HCT116 (cell line): ENCODE measurements at regions not wholly inside any gene's neighbourhood (a gene's known extent, or its start where the extent isn't known, plus 50 kb on each side); places are given as distances from the start of the nearest gene placed in this dataset.

ENCODE experiments used
- ATAC-seq: fragments of 200-7000 bp; cut with Tn5 transposase; 2 replicates; pipeline ENCODE4 v1.9.1; 2020; ENCODE audit warnings: mild to moderate bottlenecking, moderate library complexity
- BruUV-seq: library from RNA; stranded (reverse); fragments of 400-500 nt; replicated peaks from 2 replicates; lab custom pipeline; 2021; lab: Mats Ljungman, UMichigan
- CTCF ChIA-PET: fragments of 300-600 bp; sonication (Branson Sonifier 250); formaldehyde crosslinking; loops from one replicate; lab custom pipeline; 2021; ENCODE audit warnings: antibody characterized with exemption; lab: Charles Lee
- POLR2A ChIA-PET: fragments of 300-600, 350-600 bp; sonication (Branson Sonifier 250); formaldehyde crosslinking; loops from one replicate; lab custom pipeline; 2021; ENCODE audit warnings: antibody characterized with exemption; lab: Charles Lee
- RAD21 ChIA-PET, 2 experiments: fragments of 300-600 bp; sonication (Branson Sonifier 250); formaldehyde crosslinking; loops; one replicate each; lab custom pipeline; 2023; ENCODE audit warnings: low total read pairs in 2 of 2; ENCODE audit not compliant: uncharacterized antibody in 2 of 2, unreplicated experiment in 2 of 2, low non-redundant PET in 1 of 2; lab: Charles Lee
- DNase-seq: peaks from one replicate; pipeline ENCODE4 v3.0.0-alpha.2; 2010; ENCODE audit warnings: low read depth, low spot score
- H2AFZ ChIP-seq: fragments of 200-600 bp; shearing (Covaris generic), sonication (generic); 2 replicates; pipeline ENCODE4 v1.6.1; 2017; ENCODE audit warnings: low read depth, mixed run types, mixed read lengths, antibody characterized with exemption, low read length; ENCODE audit not compliant: poor library complexity, severe bottlenecking
- H3K27ac ChIP-seq: 2 replicates; pipeline ENCODE4 v1.5.1; 2012; ENCODE audit warnings: low read depth, low read length
- H3K27me3 ChIP-seq: fragments of 200-600 bp; sonication (generic); 2 replicates; pipeline ENCODE4 v1.6.1; 2016; ENCODE audit warnings: mixed run types, low read length, mixed read lengths; ENCODE audit not compliant: insufficient read depth
- H3K36me3 ChIP-seq, 2 experiments: fragments of 200-500 bp in 1 of 2; fragments of 200-600 bp in 1 of 2; sonication (Bioruptor generic) in 1 of 2; sonication (generic) in 1 of 2; 2 replicates each; pipeline versions ENCODE4 v1.5.1 to v1.6.1; 2014 to 2016; ENCODE audit warnings: low read length in 2 of 2, inconsistent platforms in 1 of 2, mixed read lengths in 1 of 2, mixed run types in 1 of 2; ENCODE audit not compliant: insufficient read depth in 2 of 2, control insufficient read depth in 1 of 2
- H3K4me1 ChIP-seq, 2 experiments: fragments of 200-600 bp in 1 of 2; sonication (generic) in 1 of 2; 2 replicates each; pipeline versions ENCODE4 v1.5.1 to v1.6.1; 2012 to 2017; ENCODE audit warnings: low read length in 2 of 2, inconsistent platforms in 1 of 2, mild to moderate bottlenecking in 1 of 2, mixed read lengths in 1 of 2, mixed run types in 1 of 2, moderate library complexity in 1 of 2; ENCODE audit not compliant: insufficient read depth in 2 of 2, control insufficient read depth in 1 of 2
- H3K4me2 ChIP-seq: fragments of 200-600 bp; sonication (generic); 2 replicates; pipeline ENCODE4 v1.6.1; 2017; ENCODE audit warnings: mixed run types, low read length, mixed read lengths
- H3K4me3 ChIP-seq, 2 experiments: fragments of 200-600 bp in 1 of 2; sonication (generic) in 1 of 2; replicated peaks in 1 of 2; 2 replicates each; pipeline ENCODE4 v1.5.1; 2011 to 2016; ENCODE audit warnings: low read length in 2 of 2, control low read depth in 1 of 2, low read depth in 1 of 2, mild to moderate bottlenecking in 1 of 2, mixed read lengths in 1 of 2, mixed run types in 1 of 2
- H3K79me2 ChIP-seq: fragments of 200-600 bp; sonication (generic); 2 replicates; pipeline ENCODE4 v1.6.1; 2017; ENCODE audit warnings: mild to moderate bottlenecking, mixed run types, low read length, moderate library complexity, mixed read lengths; ENCODE audit not compliant: insufficient read depth
- H3K9ac ChIP-seq: fragments of 200-600 bp; sonication (generic); 2 replicates; pipeline ENCODE4 v1.6.1; 2016; ENCODE audit warnings: low read length, mixed read lengths
- H3K9me2 ChIP-seq: fragments of 200-600 bp; sonication (generic), shearing (Covaris generic); 2 replicates; pipeline ENCODE4 v1.6.1; 2017; ENCODE audit warnings: mixed run types, mild to moderate bottlenecking, moderate library complexity; ENCODE audit not compliant: insufficient read depth
- H3K9me3 ChIP-seq, 2 experiments: fragments of 200-500 bp in 1 of 2; fragments of 200-600 bp in 1 of 2; sonication (Bioruptor generic) in 1 of 2; sonication (generic) in 1 of 2; 2 replicates each; pipeline ENCODE4 v1.6.1; 2014 to 2017; ENCODE audit warnings: low read length in 2 of 2, mixed read lengths in 2 of 2, inconsistent platforms in 1 of 2, low read depth in 1 of 2, mild to moderate bottlenecking in 1 of 2, mixed run types in 1 of 2, moderate library complexity in 1 of 2; ENCODE audit not compliant: control insufficient read depth in 1 of 2, insufficient read depth in 1 of 2
- H4K20me1 ChIP-seq: fragments of 200-600 bp; sonication (generic), shearing (Covaris generic); 2 replicates; pipeline ENCODE4 v1.6.1; 2017; ENCODE audit warnings: mixed run types, mild to moderate bottlenecking, moderate library complexity; ENCODE audit not compliant: insufficient read depth
- CBX3 ChIP-seq: IDR thresholded peaks from 2 replicates; pipeline ENCODE4 v1.6.1; 2012; ENCODE audit warnings: low read depth
- EGR1 ChIP-seq: IDR thresholded peaks from 2 replicates; pipeline ENCODE4 v1.6.1; 2012; ENCODE audit warnings: low read depth
- ELF1 ChIP-seq: IDR thresholded peaks from 2 replicates; pipeline ENCODE4 v1.6.1; 2012; ENCODE audit warnings: low read depth, borderline replicate concordance
- EZH2 ChIP-seq: fragments of 200-600 bp; sonication (generic); IDR thresholded peaks from 2 replicates; pipeline ENCODE4 v1.6.1; 2017; ENCODE audit warnings: antibody characterized with exemption, mixed run types
- EZH2phosphoT487 ChIP-seq: fragments of 200-600 bp; IDR thresholded peaks from 2 replicates; pipeline ENCODE4 v1.6.1; 2018; ENCODE audit warnings: antibody characterized with exemption, borderline replicate concordance
- FOSL1 ChIP-seq: IDR thresholded peaks from 2 replicates; pipeline ENCODE4 v1.6.1; 2012; ENCODE audit warnings: low read depth
- MAX ChIP-seq: IDR thresholded peaks from 2 replicates; pipeline ENCODE4 v1.6.1; 2012
- POLR2AphosphoS5 ChIP-seq: IDR thresholded peaks from 2 replicates; pipeline ENCODE4 v1.6.1; 2011; ENCODE audit warnings: mild to moderate bottlenecking, low read depth, low read length, moderate library complexity
- RAD21 ChIP-seq: IDR thresholded peaks from 2 replicates; pipeline ENCODE4 v1.6.1; 2012; ENCODE audit warnings: low read depth, mild to moderate bottlenecking
- SIN3A ChIP-seq: IDR thresholded peaks from 2 replicates; pipeline ENCODE4 v1.6.1; 2012; ENCODE audit warnings: low read depth
- SP1 ChIP-seq: IDR thresholded peaks from 2 replicates; pipeline ENCODE4 v1.6.1; 2012; ENCODE audit warnings: low read depth
- SRF ChIP-seq: IDR thresholded peaks from 2 replicates; pipeline ENCODE4 v1.6.1; 2012; ENCODE audit warnings: low read depth
- TCF7L2 ChIP-seq: IDR thresholded peaks from 2 replicates; pipeline ENCODE4 v1.7.0; 2011; ENCODE audit warnings: borderline replicate concordance, inconsistent platforms; ENCODE audit not compliant: insufficient read depth, insufficient read length; ENCODE audit errors: extremely low read depth
- YY1 ChIP-seq: IDR thresholded peaks from 2 replicates; pipeline ENCODE4 v1.6.1; 2011; ENCODE audit warnings: low read length, low read depth, moderate library complexity, mild to moderate bottlenecking; ENCODE audit not compliant: insufficient replicate concordance; ENCODE audit errors: extremely low read depth
- ZFX ChIP-seq: fragments of 450-650 bp; IDR thresholded peaks from 2 replicates; pipeline ENCODE4 v1.6.1; 2017
- intact Hi-C: fragments of 100-400 bp; cut with micrococcal nuclease; formaldehyde crosslinking; loops from 2 replicates; pipeline ENCODE4 v1.10.0; 2022
- TF ChIP-seq, protein P1 (sequence below): IDR thresholded peaks from 2 replicates; pipeline ENCODE4 v1.6.1; 2011; ENCODE audit warnings: mild to moderate bottlenecking, low read length, moderate library complexity; ENCODE audit not compliant: insufficient replicate concordance; ENCODE audit errors: extremely low read depth
- TF ChIP-seq, protein P2 (sequence below): IDR thresholded peaks from 2 replicates; pipeline ENCODE4 v1.6.1; 2012; ENCODE audit warnings: low read depth
- TF ChIP-seq, protein P3 (sequence below), 3 experiments: fragments of 200-600 bp in 1 of 3; sonication (generic) in 1 of 3; IDR thresholded peaks in 2 of 3; conservative IDR thresholded peaks in 1 of 3; 2 replicates each; pipeline ENCODE4 v1.5.1; 2012 to 2017; ENCODE audit warnings: low read depth in 2 of 3, low read length in 2 of 3, antibody characterized with exemption in 1 of 3, borderline replicate concordance in 1 of 3, control low read depth in 1 of 3, mild to moderate bottlenecking in 1 of 3, mixed read lengths in 1 of 3, mixed run types in 1 of 3, moderate library complexity in 1 of 3; ENCODE audit not compliant: insufficient read depth in 1 of 3
- TF ChIP-seq, protein P4 (sequence below): IDR thresholded peaks from 2 replicates; pipeline ENCODE4 v1.6.1; 2012

- H3K79me2 ChIP-seq, result no peaks in the 10 kb centered on the region
- RAD21 ChIA-PET, result no interaction called here
- TF ChIP-seq, protein P1, sequence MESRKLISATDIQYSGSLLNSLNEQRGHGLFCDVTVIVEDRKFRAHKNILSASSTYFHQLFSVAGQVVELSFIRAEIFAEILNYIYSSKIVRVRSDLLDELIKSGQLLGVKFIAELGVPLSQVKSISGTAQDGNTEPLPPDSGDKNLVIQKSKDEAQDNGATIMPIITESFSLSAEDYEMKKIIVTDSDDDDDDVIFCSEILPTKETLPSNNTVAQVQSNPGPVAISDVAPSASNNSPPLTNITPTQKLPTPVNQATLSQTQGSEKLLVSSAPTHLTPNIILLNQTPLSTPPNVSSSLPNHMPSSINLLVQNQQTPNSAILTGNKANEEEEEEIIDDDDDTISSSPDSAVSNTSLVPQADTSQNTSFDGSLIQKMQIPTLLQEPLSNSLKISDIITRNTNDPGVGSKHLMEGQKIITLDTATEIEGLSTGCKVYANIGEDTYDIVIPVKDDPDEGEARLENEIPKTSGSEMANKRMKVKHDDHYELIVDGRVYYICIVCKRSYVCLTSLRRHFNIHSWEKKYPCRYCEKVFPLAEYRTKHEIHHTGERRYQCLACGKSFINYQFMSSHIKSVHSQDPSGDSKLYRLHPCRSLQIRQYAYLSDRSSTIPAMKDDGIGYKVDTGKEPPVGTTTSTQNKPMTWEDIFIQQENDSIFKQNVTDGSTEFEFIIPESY, result no peak
- TF ChIP-seq, protein P2, sequence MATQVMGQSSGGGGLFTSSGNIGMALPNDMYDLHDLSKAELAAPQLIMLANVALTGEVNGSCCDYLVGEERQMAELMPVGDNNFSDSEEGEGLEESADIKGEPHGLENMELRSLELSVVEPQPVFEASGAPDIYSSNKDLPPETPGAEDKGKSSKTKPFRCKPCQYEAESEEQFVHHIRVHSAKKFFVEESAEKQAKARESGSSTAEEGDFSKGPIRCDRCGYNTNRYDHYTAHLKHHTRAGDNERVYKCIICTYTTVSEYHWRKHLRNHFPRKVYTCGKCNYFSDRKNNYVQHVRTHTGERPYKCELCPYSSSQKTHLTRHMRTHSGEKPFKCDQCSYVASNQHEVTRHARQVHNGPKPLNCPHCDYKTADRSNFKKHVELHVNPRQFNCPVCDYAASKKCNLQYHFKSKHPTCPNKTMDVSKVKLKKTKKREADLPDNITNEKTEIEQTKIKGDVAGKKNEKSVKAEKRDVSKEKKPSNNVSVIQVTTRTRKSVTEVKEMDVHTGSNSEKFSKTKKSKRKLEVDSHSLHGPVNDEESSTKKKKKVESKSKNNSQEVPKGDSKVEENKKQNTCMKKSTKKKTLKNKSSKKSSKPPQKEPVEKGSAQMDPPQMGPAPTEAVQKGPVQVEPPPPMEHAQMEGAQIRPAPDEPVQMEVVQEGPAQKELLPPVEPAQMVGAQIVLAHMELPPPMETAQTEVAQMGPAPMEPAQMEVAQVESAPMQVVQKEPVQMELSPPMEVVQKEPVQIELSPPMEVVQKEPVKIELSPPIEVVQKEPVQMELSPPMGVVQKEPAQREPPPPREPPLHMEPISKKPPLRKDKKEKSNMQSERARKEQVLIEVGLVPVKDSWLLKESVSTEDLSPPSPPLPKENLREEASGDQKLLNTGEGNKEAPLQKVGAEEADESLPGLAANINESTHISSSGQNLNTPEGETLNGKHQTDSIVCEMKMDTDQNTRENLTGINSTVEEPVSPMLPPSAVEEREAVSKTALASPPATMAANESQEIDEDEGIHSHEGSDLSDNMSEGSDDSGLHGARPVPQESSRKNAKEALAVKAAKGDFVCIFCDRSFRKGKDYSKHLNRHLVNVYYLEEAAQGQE, result no peak
- no peak for TF ChIP-seq CBX3
- no peak for TF ChIP-seq SP1
- no peak for TF ChIP-seq TCF7L2
- TF ChIP-seq, protein P3, sequence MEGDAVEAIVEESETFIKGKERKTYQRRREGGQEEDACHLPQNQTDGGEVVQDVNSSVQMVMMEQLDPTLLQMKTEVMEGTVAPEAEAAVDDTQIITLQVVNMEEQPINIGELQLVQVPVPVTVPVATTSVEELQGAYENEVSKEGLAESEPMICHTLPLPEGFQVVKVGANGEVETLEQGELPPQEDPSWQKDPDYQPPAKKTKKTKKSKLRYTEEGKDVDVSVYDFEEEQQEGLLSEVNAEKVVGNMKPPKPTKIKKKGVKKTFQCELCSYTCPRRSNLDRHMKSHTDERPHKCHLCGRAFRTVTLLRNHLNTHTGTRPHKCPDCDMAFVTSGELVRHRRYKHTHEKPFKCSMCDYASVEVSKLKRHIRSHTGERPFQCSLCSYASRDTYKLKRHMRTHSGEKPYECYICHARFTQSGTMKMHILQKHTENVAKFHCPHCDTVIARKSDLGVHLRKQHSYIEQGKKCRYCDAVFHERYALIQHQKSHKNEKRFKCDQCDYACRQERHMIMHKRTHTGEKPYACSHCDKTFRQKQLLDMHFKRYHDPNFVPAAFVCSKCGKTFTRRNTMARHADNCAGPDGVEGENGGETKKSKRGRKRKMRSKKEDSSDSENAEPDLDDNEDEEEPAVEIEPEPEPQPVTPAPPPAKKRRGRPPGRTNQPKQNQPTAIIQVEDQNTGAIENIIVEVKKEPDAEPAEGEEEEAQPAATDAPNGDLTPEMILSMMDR (IDR thresholded peaks at IDR 0.05 in 2 of 3, conservative IDR thresholded peaks at IDR 0.05 in 1 of 3; ENCODE audit: borderline replicate concordance in 1 of 3, insufficient read depth in 1 of 3, low read depth in 2 of 3, low read length in 2 of 3), result no peak
- no peak for TF ChIP-seq YY1
- TF ChIP-seq FOSL1, result no peak
- TF ChIP-seq EZH2, result no peak
- TF ChIP-seq POLR2AphosphoS5, result no peak
- TF ChIP-seq, protein P4, sequence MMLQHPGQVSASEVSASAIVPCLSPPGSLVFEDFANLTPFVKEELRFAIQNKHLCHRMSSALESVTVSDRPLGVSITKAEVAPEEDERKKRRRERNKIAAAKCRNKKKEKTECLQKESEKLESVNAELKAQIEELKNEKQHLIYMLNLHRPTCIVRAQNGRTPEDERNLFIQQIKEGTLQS, result no peak
- no peak for TF ChIP-seq ELF1
- no peak for TF ChIP-seq MAX
- TF ChIP-seq SIN3A, result no peak
- no peak for TF ChIP-seq EGR1
- no peak for TF ChIP-seq SRF
- no peak for TF ChIP-seq ZFX
- no peak for TF ChIP-seq RAD21
- no peak for TF ChIP-seq EZH2phosphoT487
- TF ChIP-seq, all 23 proteins: peak for 0
- Histone ChIP-seq H3K4me3 (no peak overlapping the region), H3K9me3 (peaks cover 11 to 13% of the 10 kb centered on the region in 2 experiments; a peak in 2 of 4 replicates), H3K36me3 (no peaks in the 10 kb centered on the region), H2AFZ (no peak overlapping the region), H3K9me2 (no peaks in the 10 kb centered on the region), H3K4me1 (no peaks in the 10 kb centered on the region), H3K4me2 (no peak overlapping the region), H3K9ac (no peak overlapping the region), H3K27ac (no peak overlapping the region), H4K20me1 (no peaks in the 10 kb centered on the region), H3K27me3 (no peaks in the 10 kb centered on the region)
- DNase-seq, result no peak
- intact Hi-C loops, result no loop called here
- CTCF ChIA-PET, result no interaction called here
- BruUV-seq, result no TSS peak
- POLR2A ChIA-PET, result no interaction called here
- no peak for ATAC-seq
These were observed 412.0 kb upstream of the TCF4 start for GRCh38 chr18:56000041-56000440.
